HCT116 (cell line): ENCODE measurements at regions not wholly inside any gene's neighbourhood (a gene's known extent, or its start where the extent isn't known, plus 50 kb on each side); places are given as distances from the start of the nearest gene placed in this dataset.

Source experiments
- ATAC-seq: fragments of 200-7000 bp; cut with Tn5 transposase; 2 replicates; pipeline ENCODE4 v1.9.1; 2020; ENCODE audit warnings: mild to moderate bottlenecking, moderate library complexity
- BruUV-seq: library from RNA; stranded (reverse); fragments of 400-500 nt; replicated peaks from 2 replicates; lab custom pipeline; 2021; lab: Mats Ljungman, UMichigan
- CTCF ChIA-PET: fragments of 300-600 bp; sonication (Branson Sonifier 250); formaldehyde crosslinking; loops from one replicate; lab custom pipeline; 2021; ENCODE audit warnings: antibody characterized with exemption; lab: Charles Lee
- POLR2A ChIA-PET: fragments of 300-600, 350-600 bp; sonication (Branson Sonifier 250); formaldehyde crosslinking; loops from one replicate; lab custom pipeline; 2021; ENCODE audit warnings: antibody characterized with exemption; lab: Charles Lee
- RAD21 ChIA-PET, 2 experiments: fragments of 300-600 bp; sonication (Branson Sonifier 250); formaldehyde crosslinking; loops; one replicate each; lab custom pipeline; 2023; ENCODE audit warnings: low total read pairs in 2 of 2; ENCODE audit not compliant: uncharacterized antibody in 2 of 2, unreplicated experiment in 2 of 2, low non-redundant PET in 1 of 2; lab: Charles Lee
- DNase-seq: peaks from one replicate; pipeline ENCODE4 v3.0.0-alpha.2; 2010; ENCODE audit warnings: low read depth, low spot score
- H2AFZ ChIP-seq: fragments of 200-600 bp; shearing (Covaris generic), sonication (generic); 2 replicates; pipeline ENCODE4 v1.6.1; 2017; ENCODE audit warnings: low read depth, mixed run types, mixed read lengths, antibody characterized with exemption, low read length; ENCODE audit not compliant: poor library complexity, severe bottlenecking
- H3K27ac ChIP-seq: 2 replicates; pipeline ENCODE4 v1.5.1; 2012; ENCODE audit warnings: low read depth, low read length
- H3K27me3 ChIP-seq: fragments of 200-600 bp; sonication (generic); 2 replicates; pipeline ENCODE4 v1.6.1; 2016; ENCODE audit warnings: mixed run types, low read length, mixed read lengths; ENCODE audit not compliant: insufficient read depth
- H3K36me3 ChIP-seq, 2 experiments: fragments of 200-500 bp in 1 of 2; fragments of 200-600 bp in 1 of 2; sonication (Bioruptor generic) in 1 of 2; sonication (generic) in 1 of 2; 2 replicates each; pipeline versions ENCODE4 v1.5.1 to v1.6.1; 2014 to 2016; ENCODE audit warnings: low read length in 2 of 2, inconsistent platforms in 1 of 2, mixed read lengths in 1 of 2, mixed run types in 1 of 2; ENCODE audit not compliant: insufficient read depth in 2 of 2, control insufficient read depth in 1 of 2
- H3K4me1 ChIP-seq, 2 experiments: fragments of 200-600 bp in 1 of 2; sonication (generic) in 1 of 2; 2 replicates each; pipeline versions ENCODE4 v1.5.1 to v1.6.1; 2012 to 2017; ENCODE audit warnings: low read length in 2 of 2, inconsistent platforms in 1 of 2, mild to moderate bottlenecking in 1 of 2, mixed read lengths in 1 of 2, mixed run types in 1 of 2, moderate library complexity in 1 of 2; ENCODE audit not compliant: insufficient read depth in 2 of 2, control insufficient read depth in 1 of 2
- H3K4me2 ChIP-seq: fragments of 200-600 bp; sonication (generic); 2 replicates; pipeline ENCODE4 v1.6.1; 2017; ENCODE audit warnings: mixed run types, low read length, mixed read lengths
- H3K4me3 ChIP-seq, 2 experiments: fragments of 200-600 bp in 1 of 2; sonication (generic) in 1 of 2; replicated peaks in 1 of 2; 2 replicates each; pipeline ENCODE4 v1.5.1; 2011 to 2016; ENCODE audit warnings: low read length in 2 of 2, control low read depth in 1 of 2, low read depth in 1 of 2, mild to moderate bottlenecking in 1 of 2, mixed read lengths in 1 of 2, mixed run types in 1 of 2
- H3K79me2 ChIP-seq: fragments of 200-600 bp; sonication (generic); 2 replicates; pipeline ENCODE4 v1.6.1; 2017; ENCODE audit warnings: mild to moderate bottlenecking, mixed run types, low read length, moderate library complexity, mixed read lengths; ENCODE audit not compliant: insufficient read depth
- H3K9ac ChIP-seq: fragments of 200-600 bp; sonication (generic); 2 replicates; pipeline ENCODE4 v1.6.1; 2016; ENCODE audit warnings: low read length, mixed read lengths
- H3K9me2 ChIP-seq: fragments of 200-600 bp; sonication (generic), shearing (Covaris generic); 2 replicates; pipeline ENCODE4 v1.6.1; 2017; ENCODE audit warnings: mixed run types, mild to moderate bottlenecking, moderate library complexity; ENCODE audit not compliant: insufficient read depth
- H3K9me3 ChIP-seq, 2 experiments: fragments of 200-500 bp in 1 of 2; fragments of 200-600 bp in 1 of 2; sonication (Bioruptor generic) in 1 of 2; sonication (generic) in 1 of 2; 2 replicates each; pipeline ENCODE4 v1.6.1; 2014 to 2017; ENCODE audit warnings: low read length in 2 of 2, mixed read lengths in 2 of 2, inconsistent platforms in 1 of 2, low read depth in 1 of 2, mild to moderate bottlenecking in 1 of 2, mixed run types in 1 of 2, moderate library complexity in 1 of 2; ENCODE audit not compliant: control insufficient read depth in 1 of 2, insufficient read depth in 1 of 2
- H4K20me1 ChIP-seq: fragments of 200-600 bp; sonication (generic), shearing (Covaris generic); 2 replicates; pipeline ENCODE4 v1.6.1; 2017; ENCODE audit warnings: mixed run types, mild to moderate bottlenecking, moderate library complexity; ENCODE audit not compliant: insufficient read depth
- SP1 ChIP-seq: IDR thresholded peaks from 2 replicates; pipeline ENCODE4 v1.6.1; 2012; ENCODE audit warnings: low read depth
- ZNF274 ChIP-seq: fragments of 200-500 bp; sonication (Bioruptor generic); IDR thresholded peaks from 2 replicates; pipeline ENCODE4 v1.6.1; 2014; ENCODE audit warnings: mild to moderate bottlenecking, low read depth, low read length, inconsistent platforms
- intact Hi-C: fragments of 100-400 bp; cut with micrococcal nuclease; formaldehyde crosslinking; loops from 2 replicates; pipeline ENCODE4 v1.10.0; 2022
- TF ChIP-seq, protein P1 (sequence below): IDR thresholded peaks from 2 replicates; pipeline ENCODE4 v1.6.1; 2012
- TF ChIP-seq, protein P2 (sequence below): IDR thresholded peaks from 2 replicates; pipeline ENCODE4 v1.6.1; 2011; ENCODE audit warnings: mild to moderate bottlenecking, low read length, moderate library complexity; ENCODE audit not compliant: insufficient replicate concordance; ENCODE audit errors: extremely low read depth

DNA sequence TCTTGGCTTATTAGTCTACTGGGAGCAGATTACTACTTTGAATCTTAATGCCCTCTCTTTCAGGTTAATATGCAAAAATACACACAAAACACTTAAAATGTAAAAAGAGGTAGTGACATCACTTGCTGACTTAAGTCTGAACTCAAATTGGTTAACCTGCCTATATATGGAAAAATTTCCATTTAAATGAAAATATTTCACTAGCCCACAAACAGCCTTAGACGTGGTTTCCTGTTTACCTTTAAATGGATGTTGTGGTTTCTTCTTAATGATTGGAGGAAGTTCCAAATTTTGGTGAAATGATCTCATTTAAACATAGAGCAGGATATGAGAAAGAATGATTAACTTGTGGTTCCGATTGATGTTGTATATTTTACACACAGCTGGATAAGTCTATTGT is 553.7 kb downstream of the CD109 start (continued):
- TF ChIP-seq, protein P1, sequence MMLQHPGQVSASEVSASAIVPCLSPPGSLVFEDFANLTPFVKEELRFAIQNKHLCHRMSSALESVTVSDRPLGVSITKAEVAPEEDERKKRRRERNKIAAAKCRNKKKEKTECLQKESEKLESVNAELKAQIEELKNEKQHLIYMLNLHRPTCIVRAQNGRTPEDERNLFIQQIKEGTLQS, result no peak

DNA sequence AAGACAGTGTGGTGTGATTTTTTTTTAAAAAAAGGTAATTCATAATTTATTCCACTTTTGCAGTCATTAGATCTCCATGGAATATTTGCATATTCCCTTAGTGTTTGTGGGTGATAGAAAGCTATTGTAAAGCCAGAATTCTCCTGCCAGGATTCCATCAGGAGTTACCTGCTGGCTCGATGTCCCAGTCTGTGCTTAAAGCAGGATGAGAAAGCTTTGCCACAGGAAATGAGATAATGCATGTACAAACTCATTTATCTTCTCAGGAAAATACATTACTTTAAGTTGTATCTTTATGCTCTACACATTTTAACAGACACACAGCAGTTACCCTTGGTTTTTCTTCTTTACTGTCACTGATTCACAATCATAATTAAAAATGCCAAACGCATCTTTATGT is 553.0 kb downstream of the CD109 start:
- no TSS peak for BruUV-seq
- intact Hi-C loops, result no loop called here
- Histone ChIP-seq H3K79me2 (no peaks in the 10 kb centered on the region), H3K36me3 (no peaks in the 10 kb centered on the region), H4K20me1 (no peaks in the 10 kb centered on the region), H2AFZ (no peak overlapping the region), H3K9ac (no peak overlapping the region), H3K27me3 (no peaks in the 10 kb centered on the region), H3K27ac (no peak overlapping the region), H3K4me1 (no peaks in the 10 kb centered on the region), H3K9me3 (no peaks in the 10 kb centered on the region), H3K4me3 (no peak overlapping the region), H3K9me2 (no peaks in the 10 kb centered on the region), H3K4me2 (no peak overlapping the region)
- ChIA-PET CTCF (no interaction called here), POLR2A (no interaction called here), RAD21 (no interaction called here)
- TF ChIP-seq, protein P1, result no peak
- TF ChIP-seq, protein P2, sequence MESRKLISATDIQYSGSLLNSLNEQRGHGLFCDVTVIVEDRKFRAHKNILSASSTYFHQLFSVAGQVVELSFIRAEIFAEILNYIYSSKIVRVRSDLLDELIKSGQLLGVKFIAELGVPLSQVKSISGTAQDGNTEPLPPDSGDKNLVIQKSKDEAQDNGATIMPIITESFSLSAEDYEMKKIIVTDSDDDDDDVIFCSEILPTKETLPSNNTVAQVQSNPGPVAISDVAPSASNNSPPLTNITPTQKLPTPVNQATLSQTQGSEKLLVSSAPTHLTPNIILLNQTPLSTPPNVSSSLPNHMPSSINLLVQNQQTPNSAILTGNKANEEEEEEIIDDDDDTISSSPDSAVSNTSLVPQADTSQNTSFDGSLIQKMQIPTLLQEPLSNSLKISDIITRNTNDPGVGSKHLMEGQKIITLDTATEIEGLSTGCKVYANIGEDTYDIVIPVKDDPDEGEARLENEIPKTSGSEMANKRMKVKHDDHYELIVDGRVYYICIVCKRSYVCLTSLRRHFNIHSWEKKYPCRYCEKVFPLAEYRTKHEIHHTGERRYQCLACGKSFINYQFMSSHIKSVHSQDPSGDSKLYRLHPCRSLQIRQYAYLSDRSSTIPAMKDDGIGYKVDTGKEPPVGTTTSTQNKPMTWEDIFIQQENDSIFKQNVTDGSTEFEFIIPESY, result no peak
- TF ChIP-seq SP1 (no peak), ZNF274 (no peak)
- no peak for ATAC-seq
- no peak for DNase-seq
